K562 (cell line): ENCODE measurements at regions not wholly inside any gene's neighbourhood (a gene's known extent, or its start where the extent isn't known, plus 50 kb on each side); places are given as distances from the start of the nearest gene placed in this dataset.

Experiments
- BRCA1 ChIP-seq, 2 experiments: fragments of 450-650 bp in 1 of 2; sonication (generic) in 1 of 2; formaldehyde crosslinking in 1 of 2; IDR thresholded peaks; 2 replicates each; pipeline versions ENCODE4 v1.5.0 to v1.6.1; 2017 to 2020; ENCODE audit warnings: mild to moderate bottlenecking in 1 of 2, missing genetic modification reagents in 1 of 2
- EZH2 ChIP-seq: IDR thresholded peaks from 2 replicates; pipeline ENCODE4 v1.6.1; 2012; ENCODE audit warnings: low read depth, mild to moderate bottlenecking, inconsistent platforms, low read length, borderline replicate concordance
- GTF2F1 ChIP-seq: IDR thresholded peaks from 2 replicates; pipeline ENCODE4 v1.6.1; 2011; ENCODE audit warnings: low read depth, low read length, improper control_type of control experiment
- IRF1 ChIP-seq: sonication (generic); formaldehyde crosslinking; IDR thresholded peaks from 2 replicates; pipeline ENCODE4 v1.8.0; 2022; ENCODE audit warnings: missing genetic modification reagents, mild to moderate bottlenecking, borderline replicate concordance
- MTA3 ChIP-seq: fragments of 450-650 bp; formaldehyde crosslinking; IDR thresholded peaks from 2 replicates; pipeline ENCODE4 v1.6.1; 2017; ENCODE audit warnings: mild to moderate bottlenecking, borderline replicate concordance
- PHB ChIP-seq: fragments of 250-450 bp; sonication (Bioruptor Pico); IDR thresholded peaks from 2 replicates; pipeline ENCODE4 v1.5.0; 2021
- TRIM24 ChIP-seq, 2 experiments: fragments of 450-650 bp; IDR thresholded peaks; 2 replicates each; pipeline ENCODE4 v1.6.1; 2016
- ZNF224 ChIP-seq: sonication (generic); formaldehyde crosslinking; IDR thresholded peaks from 2 replicates; pipeline ENCODE4 v1.8.0; 2022; ENCODE audit warnings: mild to moderate bottlenecking, missing genetic modification reagents
- TF ChIP-seq, protein P1 (sequence below): fragments of 450-650 bp; formaldehyde crosslinking; IDR thresholded peaks from 2 replicates; pipeline ENCODE4 v1.4.0; 2020; ENCODE audit warnings: mild to moderate bottlenecking

- TF ChIP-seq GTF2F1 (no peak), TRIM24 (IDR thresholded peaks at IDR 0.05) (no peak), ZNF224 (CRISPR knock-in tag) (no peak), PHB (CRISPR knock-in tag) (no peak), BRCA1 (IDR thresholded peaks at IDR 0.05) (no peak), BRCA1 (CRISPR knock-in tag; IDR thresholded peaks at IDR 0.05) (no peak), IRF1 (no peak), EZH2 (no peak), MTA3 (no peak)
- TF ChIP-seq, protein P1, sequence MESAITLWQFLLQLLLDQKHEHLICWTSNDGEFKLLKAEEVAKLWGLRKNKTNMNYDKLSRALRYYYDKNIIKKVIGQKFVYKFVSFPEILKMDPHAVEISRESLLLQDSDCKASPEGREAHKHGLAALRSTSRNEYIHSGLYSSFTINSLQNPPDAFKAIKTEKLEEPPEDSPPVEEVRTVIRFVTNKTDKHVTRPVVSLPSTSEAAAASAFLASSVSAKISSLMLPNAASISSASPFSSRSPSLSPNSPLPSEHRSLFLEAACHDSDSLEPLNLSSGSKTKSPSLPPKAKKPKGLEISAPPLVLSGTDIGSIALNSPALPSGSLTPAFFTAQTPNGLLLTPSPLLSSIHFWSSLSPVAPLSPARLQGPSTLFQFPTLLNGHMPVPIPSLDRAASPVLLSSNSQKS = no peak
These were observed 653.3 kb downstream of the CDH11 start for GRCh38 chr16:64468515-64469090.
